ENCODE measurements at regions not wholly inside any gene's neighbourhood (a gene's known extent, or its start where the extent isn't known, plus 50 kb on each side); places are given as distances from the start of the nearest gene placed in this dataset.

- TF ChIP-seq CTCF (IDR thresholded peaks at IDR 0.05), result no peak
Observed at GRCh38 chr5:52342361-52342760, 445.4 kb upstream of the ITGA1 start.

GRCh38 chr5:52356311-52356918, 431.3 kb upstream of the ITGA1 start:
- no peak for DNase-seq (ENCODE audit: low spot score)
- H3K4me3 ChIP-seq, result no peak overlapping the region
- H3K27ac ChIP-seq, result no peak overlapping the region
- TF ChIP-seq CTCF (IDR thresholded peaks at IDR 0.05), result no peak

More at GRCh38 chr5:52342361-52342760, 445.4 kb upstream of the ITGA1 start:
- H3K27ac ChIP-seq, result no peak overlapping the region
- H3K4me3 ChIP-seq, result no peak overlapping the region
- no peak for DNase-seq (ENCODE audit: low spot score)

GRCh38 chr5:52359261-52359660, 428.5 kb upstream of the ITGA1 start:
- TF ChIP-seq CTCF (IDR thresholded peaks at IDR 0.05), result no peak
- Histone ChIP-seq H3K27ac (no peak overlapping the region), H3K4me3 (no peak overlapping the region)
- no peak for DNase-seq (ENCODE audit: low spot score)

- TF ChIP-seq CTCF (IDR thresholded peaks at IDR 0.05), result no peak
- DNase-seq (ENCODE audit: low spot score), result no peak
Observed at GRCh38 chr5:52360985-52361384, 426.7 kb upstream of the ITGA1 start.

GRCh38 chr5:52374286-52374685, 413.4 kb upstream of the ITGA1 start:
- DNase-seq (ENCODE audit: low spot score), result no peak
- no peak for TF ChIP-seq CTCF (IDR thresholded peaks at IDR 0.05)
- H3K27ac ChIP-seq, result no peak overlapping the region
- no peak overlapping the region for H3K4me3 ChIP-seq

More at GRCh38 chr5:52360985-52361384, 426.7 kb upstream of the ITGA1 start:
- H3K4me3 ChIP-seq, result no peak overlapping the region
- no peak overlapping the region for H3K27ac ChIP-seq

- DNase-seq (ENCODE audit: low spot score), result no peak
- TF ChIP-seq CTCF (IDR thresholded peaks at IDR 0.05), result no peak
- Histone ChIP-seq H3K27ac (no peak overlapping the region), H3K4me3 (no peak overlapping the region)
Observed at GRCh38 chr5:52375969-52376368, 411.7 kb upstream of the ITGA1 start.

- TF ChIP-seq CTCF (IDR thresholded peaks at IDR 0.05), result no peak
- Histone ChIP-seq H3K4me3 (no peak overlapping the region), H3K27ac (no peak overlapping the region)
- no peak for DNase-seq (ENCODE audit: low spot score)
Observed at GRCh38 chr5:52376592-52376991, 411.1 kb upstream of the ITGA1 start.

Measured in coronary artery (tissue), 2 donors.